Endothelial cell of umbilical vein (primary cell): ENCODE measurements at regions not wholly inside any gene's neighbourhood (a gene's known extent, or its start where the extent isn't known, plus 50 kb on each side); places are given as distances from the start of the nearest gene placed in this dataset.

Source experiments
- BruUV-seq: library from RNA; stranded (reverse); fragments of 400-500 nt; replicated peaks from 2 replicates; lab custom pipeline; 2021; lab: Mats Ljungman, UMichigan
- CTCF ChIA-PET: fragments of 300-600, 350-600 bp; sonication (Branson Sonifier 250); formaldehyde crosslinking; loops from one replicate; lab custom pipeline; 2021; ENCODE audit warnings: antibody characterized with exemption, inconsistent platforms; lab: Charles Lee
- POLR2A ChIA-PET: fragments of 300-600, 350-600 bp; sonication (Branson Sonifier 250); formaldehyde crosslinking; loops from one replicate; lab custom pipeline; 2021; ENCODE audit warnings: antibody characterized with exemption, inconsistent platforms; lab: Charles Lee
- DNase-seq: peaks from one replicate; pipeline ENCODE4 v3.0.0-alpha.2; 2011; ENCODE audit warnings: low read depth, low spot score
- FAIRE-seq: peaks from 2 replicates; lab custom pipeline; 2011; peaks lifted over from hg19 to GRCh38; lab: Jason Lieb, UNC
- H2AFZ ChIP-seq: 2 replicates; pipeline ENCODE4 v1.6.0; 2012; ENCODE audit warnings: low read depth, low read length, control low read depth, inconsistent platforms
- H3K27ac ChIP-seq: 2 replicates; pipeline ENCODE4 v1.5.1; 2011; ENCODE audit warnings: low read depth, mild to moderate bottlenecking, control low read depth, low read length, moderate library complexity; ENCODE audit not compliant: insufficient read depth
- H3K27me3 ChIP-seq, 2 experiments: 2 replicates each; pipeline versions ENCODE4 v1.6.0 to v1.6.1; 2011; ENCODE audit warnings: low read length in 2 of 2, mixed read lengths in 1 of 2; ENCODE audit not compliant: control insufficient read depth in 2 of 2, insufficient read depth in 2 of 2
- H3K36me3 ChIP-seq, 2 experiments: 2 replicates in 1 of 2; 3 replicates in 1 of 2; pipeline ENCODE4 v1.5.1; 2011; ENCODE audit warnings: low read length in 2 of 2, mild to moderate bottlenecking in 1 of 2, moderate library complexity in 1 of 2; ENCODE audit not compliant: control insufficient read depth in 2 of 2, insufficient read depth in 2 of 2; ENCODE audit errors: extremely low read depth in 1 of 2
- H3K4me1 ChIP-seq: 3 replicates; pipeline ENCODE4 v1.5.1; 2011; ENCODE audit warnings: mild to moderate bottlenecking, low read length; ENCODE audit not compliant: control insufficient read depth, insufficient read depth; ENCODE audit errors: extremely low read depth
- H3K4me2 ChIP-seq: 2 replicates; pipeline ENCODE4 v1.6.1; 2011; ENCODE audit warnings: low read length, control low read depth, mixed read lengths; ENCODE audit not compliant: insufficient read depth
- H3K4me3 ChIP-seq, 3 experiments: fragments of 200-600 bp in 1 of 3; sonication (generic), shearing (Covaris generic) in 1 of 3; replicated peaks in 1 of 3; 2 replicates each; pipeline ENCODE4 v1.5.1; 2011 to 2016; ENCODE audit warnings: control low read depth in 3 of 3, low read length in 3 of 3, mild to moderate bottlenecking in 2 of 3, inconsistent platforms in 1 of 3, low read depth in 1 of 3, moderate library complexity in 1 of 3; ENCODE audit not compliant: insufficient read depth in 1 of 3
- H3K79me2 ChIP-seq: 2 replicates; pipeline ENCODE4 v1.6.0; 2012; ENCODE audit warnings: low read length, inconsistent platforms; ENCODE audit not compliant: control insufficient read depth, insufficient read depth
- H3K9ac ChIP-seq: replicated peaks from 2 replicates; pipeline ENCODE3; 2011; ENCODE audit warnings: low read length, control low read depth; ENCODE audit not compliant: insufficient read depth; ENCODE audit errors: extremely low read depth
- H3K9me1 ChIP-seq: replicated peaks from 3 replicates; pipeline ENCODE4 v1.6.0; 2011; ENCODE audit warnings: mild to moderate bottlenecking, low read length; ENCODE audit not compliant: control insufficient read depth, insufficient read depth; ENCODE audit errors: extremely low read depth
- H3K9me3 ChIP-seq: replicated peaks from 2 replicates; pipeline ENCODE4 v1.5.1; 2012; ENCODE audit warnings: low read length, inconsistent platforms; ENCODE audit not compliant: control insufficient read depth, insufficient read depth
- H4K20me1 ChIP-seq: replicated peaks from 2 replicates; pipeline ENCODE3; 2011; ENCODE audit warnings: mild to moderate bottlenecking, low read length; ENCODE audit not compliant: control insufficient read depth, insufficient read depth; ENCODE audit errors: extremely low read depth
- CTCF ChIP-seq, 2 donors: IDR thresholded peaks; 1 replicate in 1 of 2; 2 replicates in 1 of 2; pipeline ENCODE4 v1.5.1; 2011; ENCODE audit warnings: low read length in 2 of 2, mild to moderate bottlenecking in 2 of 2, moderate library complexity in 2 of 2, control low read depth in 1 of 2, inconsistent platforms in 1 of 2, low read depth in 1 of 2; ENCODE audit not compliant: insufficient read depth in 1 of 2; ENCODE audit errors: extremely low read depth in 1 of 2
- EZH2 ChIP-seq: IDR thresholded peaks from 2 replicates; pipeline ENCODE4 v1.6.1; 2012; ENCODE audit warnings: borderline replicate concordance, low read depth, mild to moderate bottlenecking, moderate library complexity, low read length, inconsistent platforms; ENCODE audit not compliant: severe bottlenecking
- FOS ChIP-seq: IDR thresholded peaks from 2 replicates; pipeline ENCODE4 v1.6.1; 2011; ENCODE audit warnings: mild to moderate bottlenecking, low read length, moderate library complexity, borderline replicate concordance; ENCODE audit not compliant: insufficient read depth
- GATA2 ChIP-seq: IDR thresholded peaks from 2 replicates; pipeline ENCODE4 v1.7.0; 2011; ENCODE audit warnings: low read depth, mild to moderate bottlenecking, moderate library complexity, mixed read lengths, low read length; ENCODE audit not compliant: insufficient read length, insufficient read depth
- JUN ChIP-seq: IDR thresholded peaks from 2 replicates; pipeline ENCODE4 v1.6.1; 2011; ENCODE audit warnings: borderline replicate concordance, low read depth; ENCODE audit not compliant: insufficient read length, insufficient read depth
- MAX ChIP-seq: IDR thresholded peaks from 2 replicates; pipeline ENCODE4 v1.6.1; 2011; ENCODE audit not compliant: insufficient read depth, insufficient read length
- MYC ChIP-seq: IDR thresholded peaks from one replicate; pipeline ENCODE4 v1.6.1; 2011; ENCODE audit warnings: mild to moderate bottlenecking, low read depth, low read length
- POLR2A ChIP-seq: IDR thresholded peaks from 2 replicates; pipeline ENCODE4 v1.6.1; 2012; ENCODE audit warnings: low read depth, mild to moderate bottlenecking, control low read depth, low read length
- POLR2AphosphoS5 ChIP-seq: IDR thresholded peaks from 2 replicates; pipeline ENCODE4 v1.6.1; 2012; ENCODE audit warnings: low read depth, mild to moderate bottlenecking, control low read depth, low read length, moderate library complexity; ENCODE audit not compliant: insufficient read depth
- dilution Hi-C: fragments of 300-500 bp; cut with MboI; formaldehyde crosslinking; loops from one replicate; pipeline ENCODE4 v1.15.0; 2019; ENCODE audit warnings: low sequenced_read_pairs; ENCODE audit not compliant: extremely low pct_ligation_motif_present
- intact Hi-C: fragments of 100-400 bp; cut with micrococcal nuclease; formaldehyde crosslinking; loops from one replicate; pipeline ENCODE4 v1.10.0; 2022

- no TSS peak for BruUV-seq
- Histone ChIP-seq H3K27ac (no peak overlapping the region), H3K9me1 (no peaks in the 10 kb centered on the region), H3K4me1 (no peaks in the 10 kb centered on the region), H3K9me3 (no peaks in the 10 kb centered on the region), H3K4me2 (no peak overlapping the region), H3K27me3 (no peaks in the 10 kb centered on the region), H3K79me2 (no peaks in the 10 kb centered on the region), H3K36me3 (no peaks in the 10 kb centered on the region), H2AFZ (no peak overlapping the region), H4K20me1 (no peaks in the 10 kb centered on the region), H3K4me3 (no peak overlapping the region), H3K9ac (no peak overlapping the region)
- no peak for FAIRE-seq
- DNase-seq, result no peak
- POLR2A ChIA-PET, result no interaction called here
- TF ChIP-seq MAX (no peak), GATA2 (no peak), EZH2 (no peak), POLR2AphosphoS5 (no peak), MYC (no peak), CTCF (IDR thresholded peaks at IDR 0.05; ENCODE audit: extremely low read depth in 1 of 2, insufficient read depth in 1 of 2, low read depth in 1 of 2, low read length in 2 of 2) (no peak), POLR2A (no peak), FOS (no peak), JUN (no peak)
- intact Hi-C loops, result no loop called here
- dilution Hi-C loops, result no loop called here
- CTCF ChIA-PET, result no interaction called here
Measured at GRCh38 chr5:37893434-37894134, 53.7 kb upstream of the GDNF start.
